ENCODE measurements at regions not wholly inside any gene's neighbourhood (a gene's known extent, or its start where the extent isn't known, plus 50 kb on each side); places are given as distances from the start of the nearest gene placed in this dataset.
"Not testable (repeated sequence)": the region's sequence is repeated elsewhere in the genome, so short reads cannot be mapped to it uniquely, and the experiment has no call there.

DNA sequence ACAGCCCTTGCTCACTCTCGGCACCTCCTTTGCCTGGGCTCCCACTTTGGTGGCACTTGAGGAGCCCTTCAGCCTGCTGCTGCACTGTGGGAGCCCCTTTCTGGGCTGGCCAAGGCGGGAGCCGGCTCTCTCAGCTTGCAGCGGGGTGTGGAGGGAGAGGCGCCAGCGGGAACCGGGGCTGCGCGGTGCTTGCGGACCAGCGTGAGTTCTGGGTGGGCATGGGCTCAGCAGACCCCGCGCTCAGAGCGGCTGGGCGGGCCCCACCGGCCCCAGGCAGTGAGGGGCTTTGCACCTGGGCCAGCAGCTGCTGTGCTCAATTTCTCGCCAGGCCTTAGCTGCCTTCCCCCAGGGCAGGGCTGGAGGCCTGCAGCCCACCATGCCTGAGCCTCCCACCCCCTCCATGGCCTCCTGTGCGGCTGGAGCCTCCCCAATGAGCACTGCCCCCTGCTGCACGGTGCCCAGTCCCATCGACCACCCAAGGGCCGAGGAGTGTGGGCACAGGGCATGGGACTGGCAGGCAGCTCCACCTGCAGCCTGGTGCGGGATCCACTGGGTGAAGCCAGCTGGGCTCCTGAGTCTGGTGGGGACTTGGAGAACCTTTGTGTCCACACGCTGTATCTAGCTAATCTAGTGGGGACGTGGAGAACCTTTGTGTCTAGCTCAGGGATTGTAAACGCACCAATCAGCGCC is 586.7 kb upstream of the BCHE start:
- H3K4me3 ChIP-seq; POLR2A ChIA-PET; H3K36me3 ChIP-seq (ENCODE audit: control insufficient read depth, insufficient read depth, low read length); DNase-seq (ENCODE audit: extremely low read depth in 1 of 4, low spot score in 3 of 4); in situ Hi-C loops (cut with MboI); H2AFZ ChIP-seq (ENCODE audit: low read depth, low read length); H4K20me1 ChIP-seq (replicated peaks; ENCODE audit: control insufficient read depth, insufficient read depth, low read length); H3K4me1 ChIP-seq (replicated peaks in 1 of 2; ENCODE audit: control insufficient read depth in 2 of 2, insufficient read depth in 2 of 2, low read length in 2 of 2); CTCF ChIA-PET (ENCODE audit: low intra/inter-chr PET ratio); H3K27ac ChIP-seq (ENCODE audit: extremely low read depth, low read depth, low read length); H3K79me2 ChIP-seq (ENCODE audit: control insufficient read depth, insufficient read depth, low read length); H3K4me2 ChIP-seq (ENCODE audit: insufficient read depth, low read length); H3K27me3 ChIP-seq (ENCODE audit: control insufficient read depth in 2 of 2, insufficient read depth in 2 of 2, low read length in 2 of 2); H3K9me1 ChIP-seq (ENCODE audit: control insufficient read depth, insufficient read depth, low read length); ATAC-seq; H3K9me3 ChIP-seq (replicated peaks; ENCODE audit: control insufficient read depth, insufficient read depth, low read depth, low read length); intact Hi-C loops (cut with micrococcal nuclease); H3K9ac ChIP-seq (ENCODE audit: insufficient read depth in 1 of 2, low read depth in 2 of 2, low read length in 2 of 2); FAIRE-seq; BruUV-seq (replicated peaks): not testable (repeated sequence)
- WGBS (ENCODE audit: insufficient coverage, low coverage, missing lambda C conversion rate), result 36% methylated on average over 16 of the region's 26 CpGs

GRCh38 chr3:166422556-166422955 is 585.3 kb upstream of the BCHE start:
- no peak for FAIRE-seq
- no peaks in the 10 kb centered on the region for H3K36me3 ChIP-seq (ENCODE audit: control insufficient read depth, insufficient read depth, low read length)

More at GRCh38 chr3:166422556-166422955, 585.3 kb upstream of the BCHE start:
- DNase-seq (ENCODE audit: extremely low read depth in 1 of 4, low spot score in 3 of 4) (no peak), ATAC-seq (no peak)
- Histone ChIP-seq H3K27ac (ENCODE audit: extremely low read depth, low read depth, low read length) (no peak overlapping the region), H4K20me1 (replicated peaks; ENCODE audit: control insufficient read depth, insufficient read depth, low read length) (no peaks in the 10 kb centered on the region), H3K9ac (ENCODE audit: insufficient read depth in 1 of 2, low read depth in 2 of 2, low read length in 2 of 2) (no peak overlapping the region), H3K79me2 (ENCODE audit: control insufficient read depth, insufficient read depth, low read length) (no peaks in the 10 kb centered on the region), H3K4me2 (ENCODE audit: insufficient read depth, low read length) (no peak overlapping the region), H2AFZ (ENCODE audit: low read depth, low read length) (no peak overlapping the region), H3K4me1 (replicated peaks in 1 of 2; ENCODE audit: control insufficient read depth in 2 of 2, insufficient read depth in 2 of 2, low read length in 2 of 2) (no peaks in the 10 kb centered on the region), H3K4me3 (no peak overlapping the region), H3K9me1 (ENCODE audit: control insufficient read depth, insufficient read depth, low read length) (no peaks in the 10 kb centered on the region), H3K9me3 (replicated peaks; ENCODE audit: control insufficient read depth, insufficient read depth, low read depth, low read length) (0 out of 2 replicates have a peak, but pooled peaks cover 1% of the 10 kb centered on the region), H3K27me3 (ENCODE audit: control insufficient read depth in 2 of 2, insufficient read depth in 2 of 2, low read length in 2 of 2) (no peaks in the 10 kb centered on the region)
- ChIA-PET CTCF (ENCODE audit: low intra/inter-chr PET ratio) (no interaction called here), POLR2A (no interaction called here)
- in situ Hi-C loops (cut with MboI), result no loop called here
- BruUV-seq (replicated peaks), result no TSS peak
- intact Hi-C loops (cut with micrococcal nuclease), result no loop called here
- no peak for TF ChIP-seq ZC3H4 (CRISPR knock-in tag; IDR thresholded peaks at IDR 0.05; ENCODE audit: borderline replicate concordance)
- TF ChIP-seq NFRKB (IDR thresholded peaks at IDR 0.05; ENCODE audit: low read depth), result no peak

Data from K562 (cell line).